ENCODE measurements at regions not wholly inside any gene's neighbourhood (a gene's known extent, or its start where the extent isn't known, plus 50 kb on each side); places are given as distances from the start of the nearest gene placed in this dataset.

- Mint-ChIP-seq H3K27ac (no peak overlapping the region), H3K27me3 (ENCODE audit: low read depth) (no peaks in the 10 kb centered on the region), H3K36me3 (ENCODE audit: insufficient read depth in 1 of 3, low read depth in 3 of 3) (no peaks in the 10 kb centered on the region), H3K9me3 (no peaks in the 10 kb centered on the region), H3K4me3 (no peak overlapping the region), H3K4me1 (no peaks in the 10 kb centered on the region)
- H2AK5ac ChIP-seq (ENCODE audit: insufficient read length, low read length): no peak overlapping the region
- H3K9me3 ChIP-seq (ENCODE audit: control insufficient read depth, low read depth, low read length): no peaks in the 10 kb centered on the region
- H3K4me2 ChIP-seq (ENCODE audit: insufficient read depth, insufficient read length, low read length): no peak overlapping the region
- no peak overlapping the region for H3T11ph ChIP-seq (ENCODE audit: low read length)
- H4K8ac ChIP-seq (replicated peaks; ENCODE audit: insufficient read length, low read depth, low read length): no peak overlapping the region
- H3K79me1 ChIP-seq (ENCODE audit: insufficient read depth, low read depth, low read length, poor library complexity, severe bottlenecking): no peaks in the 10 kb centered on the region
- no peak overlapping the region for H2BK15ac ChIP-seq (ENCODE audit: low read depth, low read length)
- H2BK12ac ChIP-seq (ENCODE audit: insufficient read length, low read depth, low read length): no peak overlapping the region
- no peak overlapping the region for H3K56ac ChIP-seq (ENCODE audit: insufficient read length, low read depth, low read length)
- H4K5ac ChIP-seq (ENCODE audit: insufficient read length, low read depth, low read length): no peak overlapping the region
- TF ChIP-seq CTCF (conservative IDR thresholded peaks at IDR 0.05): no peak
- WGBS (ENCODE audit: extremely low coverage, insufficient read length, low lambda C conversion rate): no CpG with 5 or more reads among the region's 2 CpGs
- no peaks in the 10 kb centered on the region for H3K23me2 ChIP-seq (ENCODE audit: insufficient read length, low read depth, low read length, poor library complexity, severe bottlenecking)
- no peak overlapping the region for H2BK5ac ChIP-seq (ENCODE audit: insufficient read length, low read length)
- H2AFZ ChIP-seq (ENCODE audit: low read length): no peak overlapping the region
- H3K27me3 ChIP-seq (ENCODE audit: insufficient read depth, low read length): no peaks in the 10 kb centered on the region
- no peaks in the 10 kb centered on the region for H3K79me2 ChIP-seq (ENCODE audit: insufficient read depth, low read length)
- H3K18ac ChIP-seq (ENCODE audit: insufficient read length, low read depth, low read length): no peak overlapping the region
- H3K4me1 ChIP-seq (ENCODE audit: insufficient read depth, low read length): no peaks in the 10 kb centered on the region
- no peak overlapping the region for H3K9ac ChIP-seq (ENCODE audit: extremely low read depth, insufficient read length, low read length)
- no peak for DNase-seq
- H3K27ac ChIP-seq (ENCODE audit: insufficient read length, low read depth, low read length): no peak overlapping the region
- H2BK20ac ChIP-seq (ENCODE audit: low read depth, low read length, poor library complexity, severe bottlenecking): no peak overlapping the region
- H3K4ac ChIP-seq (ENCODE audit: low read depth, low read length): no peak overlapping the region
- H3K14ac ChIP-seq (ENCODE audit: insufficient read depth, low read length): no peak overlapping the region
- no peak overlapping the region for H2BK120ac ChIP-seq (ENCODE audit: low read depth, low read length, poor library complexity, severe bottlenecking)
- no peak overlapping the region for H4K91ac ChIP-seq (ENCODE audit: insufficient read length, low read depth, low read length)
- H4K20me1 ChIP-seq (ENCODE audit: control insufficient read depth, insufficient read depth, insufficient read length): no peaks in the 10 kb centered on the region
- H3K23ac ChIP-seq (ENCODE audit: insufficient read length, low read depth, low read length): no peak overlapping the region
Measured at GRCh38 chr2:154961676-154962075, 263.2 kb downstream of the KCNJ3 start.

Measured in H9 (cell line).